HPDE6-E6E7 (cell line): ENCODE measurements at regions not wholly inside any gene's neighbourhood (a gene's known extent, or its start where the extent isn't known, plus 50 kb on each side); places are given as distances from the start of the nearest gene placed in this dataset.

Experiments used
- DNase-seq: peaks from one replicate; pipeline ENCODE4 v3.0.0; 2011; ENCODE audit warnings: missing footprints; ENCODE audit errors: extremely low spot score

DNA sequence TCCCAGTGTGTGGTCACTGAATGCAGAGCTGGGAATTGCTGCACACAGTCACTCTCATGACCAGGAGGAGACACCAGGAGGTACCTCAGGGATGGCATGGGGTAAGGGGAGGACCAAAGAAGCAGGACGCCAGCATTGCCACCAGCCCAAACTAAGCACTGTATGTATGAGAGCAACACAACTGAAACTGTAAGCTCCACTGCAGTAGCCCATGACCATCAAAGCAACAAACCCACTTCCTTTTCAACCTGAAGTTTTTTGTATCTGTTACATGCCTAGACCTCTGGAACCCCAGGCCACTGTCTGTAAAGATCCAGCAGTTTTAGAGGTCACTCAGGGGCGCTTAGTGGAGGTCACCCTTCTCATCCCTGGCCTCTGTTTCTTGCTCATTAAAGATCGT, 164.3 kb downstream of the SETD4 start:
- DNase-seq = no peak

DNA sequence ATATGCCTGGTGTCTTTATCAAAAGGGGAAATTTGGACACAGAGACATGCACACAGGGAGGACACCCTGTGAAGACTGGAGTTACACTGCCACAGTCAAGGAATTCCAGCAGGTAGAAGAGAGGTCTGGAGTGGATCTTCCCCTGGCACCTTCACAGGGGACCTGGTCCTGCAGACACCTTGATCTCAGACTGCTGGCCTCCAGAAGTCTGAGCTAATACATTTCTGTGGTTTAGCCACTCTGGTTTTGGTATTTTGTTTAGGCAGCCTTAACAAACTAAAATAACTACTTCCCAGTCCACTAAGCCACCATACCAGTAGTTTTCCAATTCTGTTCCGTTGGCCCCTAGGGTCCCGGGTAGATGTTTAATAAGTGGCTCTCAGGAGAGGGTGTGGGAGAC, 164.7 kb downstream of the SETD4 start:
- no peak for DNase-seq

DNA sequence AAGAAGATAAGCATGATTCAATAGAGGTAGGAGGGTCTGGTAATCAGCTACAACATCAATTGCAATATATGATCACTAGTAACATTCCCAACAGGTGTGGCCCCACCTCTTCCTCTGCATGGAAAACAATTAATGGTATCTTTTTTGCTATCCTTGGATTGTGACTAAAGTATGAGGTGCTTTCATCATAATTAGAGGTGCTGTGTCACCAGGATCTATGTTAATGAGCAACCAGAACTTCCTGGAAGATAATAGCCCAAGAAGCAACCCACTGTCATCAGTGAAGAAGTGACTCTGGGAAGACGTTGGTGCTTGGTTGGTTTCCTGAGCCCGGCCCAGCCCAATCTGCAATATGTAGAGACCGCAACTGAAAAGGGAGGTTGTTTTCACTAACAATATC, 167.2 kb downstream of the SETD4 start:
- no peak for DNase-seq

DNA sequence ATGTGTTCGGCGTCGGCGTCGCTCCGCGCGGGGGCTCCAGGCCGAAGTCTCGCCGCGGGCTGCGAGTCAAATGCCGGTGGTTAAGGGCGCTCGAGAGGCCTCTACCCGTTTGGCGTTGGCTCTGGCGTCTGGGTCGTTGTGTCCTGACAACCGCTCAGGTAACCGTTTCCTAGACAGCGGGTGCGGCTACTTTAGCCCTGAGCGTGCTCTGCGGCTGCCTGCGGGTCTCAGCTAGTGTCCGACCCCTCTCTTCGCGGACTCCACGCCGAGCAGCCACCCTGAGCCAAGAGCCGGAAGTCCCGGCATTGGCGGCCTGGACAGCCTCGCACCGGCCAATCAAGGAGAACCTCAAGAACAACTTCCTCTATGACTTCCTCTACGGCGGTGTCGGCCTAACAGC, 173.4 kb downstream of the SETD4 start:
- DNase-seq = no peak

DNA sequence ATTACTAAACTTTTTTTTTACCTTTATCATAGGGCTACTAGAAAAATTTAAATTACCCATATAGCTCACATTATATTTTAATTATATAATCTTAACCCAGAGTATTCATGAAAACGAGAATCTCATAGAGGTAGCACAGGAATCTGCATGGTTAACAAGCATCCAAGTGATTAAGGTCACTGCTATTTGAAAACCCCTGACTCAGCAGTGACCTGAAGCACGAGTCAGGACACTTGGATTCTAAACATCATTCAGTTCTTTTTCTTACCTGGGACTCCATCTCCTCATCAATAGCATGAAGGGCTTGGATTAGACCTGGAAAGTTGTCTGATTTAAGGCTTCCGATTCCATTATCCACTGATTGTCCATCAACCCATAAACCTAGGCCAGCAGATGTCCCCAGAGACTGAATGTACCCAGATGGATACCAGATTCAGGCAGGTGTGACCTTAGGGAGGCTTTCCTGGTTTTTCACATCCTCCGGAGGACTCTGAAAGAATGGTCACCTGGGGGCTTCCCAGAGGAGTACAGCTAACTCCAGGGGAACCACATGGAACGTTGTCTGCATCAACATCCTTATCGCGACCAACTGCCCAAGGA, 174.3 kb downstream of the SETD4 start:
- no peak for DNase-seq

DNA sequence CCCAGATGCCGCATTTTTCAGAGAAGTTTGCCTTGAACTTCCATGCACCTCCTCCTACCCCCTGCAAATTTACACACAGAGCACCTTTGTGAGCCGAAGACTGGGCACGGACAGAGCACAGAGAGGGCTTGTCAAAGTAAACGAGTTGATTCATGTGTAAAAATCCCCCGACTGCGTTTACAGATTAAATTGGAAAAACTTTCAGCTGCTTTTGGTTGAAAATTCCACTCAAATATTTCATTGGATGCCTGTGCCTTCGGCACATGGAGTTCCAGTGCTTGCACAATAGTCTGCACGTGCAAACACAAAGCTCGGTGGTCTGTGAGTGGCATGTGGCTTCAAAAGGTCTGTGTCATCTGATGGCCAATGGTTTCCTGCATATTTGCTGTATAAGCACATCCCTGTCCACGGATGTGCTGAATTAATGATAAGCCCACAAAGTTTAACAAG, 177.5 kb downstream of the SETD4 start:
- no peak for DNase-seq

DNA sequence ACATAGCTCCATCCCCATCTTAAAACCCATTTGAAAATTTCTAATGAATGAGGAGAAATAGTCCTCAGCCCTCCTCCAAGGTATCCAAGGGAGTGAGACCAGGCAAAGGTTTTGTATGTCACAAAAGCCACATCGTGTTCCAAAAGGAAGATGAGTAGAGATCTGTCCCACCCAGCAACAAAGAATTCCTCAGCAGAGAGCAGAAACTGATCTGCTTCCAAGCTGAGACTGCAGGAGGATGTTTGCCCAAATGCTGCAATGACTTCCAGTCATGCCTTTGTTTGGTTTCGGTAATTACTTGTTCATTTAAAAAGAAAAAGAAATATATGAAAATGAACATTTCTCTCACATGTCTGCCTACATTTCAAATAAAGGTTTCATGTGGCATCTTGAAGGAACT, 186.9 kb downstream of the SETD4 start:
- no peak for DNase-seq

DNA sequence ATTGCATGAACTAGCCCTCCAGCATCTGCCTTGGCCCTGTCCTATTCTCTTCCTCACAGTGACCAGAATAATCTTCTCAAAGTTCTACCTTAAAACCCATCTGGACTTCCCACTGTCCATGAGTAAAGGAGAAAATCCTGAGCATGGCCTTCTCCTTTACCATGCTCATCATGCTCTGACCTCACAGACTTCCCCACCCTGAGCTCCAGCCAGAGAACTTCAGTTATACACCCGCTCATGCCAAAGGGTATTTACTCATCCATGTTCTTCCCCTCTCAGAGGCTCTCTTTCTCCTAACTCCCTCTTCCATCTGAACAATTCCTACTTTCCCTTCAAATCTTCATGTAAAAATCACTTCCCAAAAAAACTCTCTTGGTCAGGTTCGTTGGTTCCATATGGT, 188.4 kb downstream of the SETD4 start:
- no peak for DNase-seq

DNA sequence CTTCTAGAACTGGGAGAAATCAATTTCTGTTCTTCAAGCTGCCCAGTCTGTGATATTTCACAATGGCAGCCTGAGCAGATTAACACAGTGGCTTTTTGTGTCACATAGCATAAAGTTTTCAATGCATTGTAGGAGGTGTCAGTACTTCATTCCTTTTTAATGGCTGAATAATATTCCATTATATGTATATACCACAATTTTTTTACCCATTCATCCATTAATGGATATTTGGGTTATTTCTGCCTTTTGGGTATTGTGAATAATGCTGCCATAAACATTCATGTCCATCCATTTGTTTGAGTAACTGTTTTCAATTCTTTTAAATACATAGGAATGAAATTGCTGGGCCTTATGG, 191.5 kb downstream of the SETD4 start:
- DNase-seq = no peak

DNA sequence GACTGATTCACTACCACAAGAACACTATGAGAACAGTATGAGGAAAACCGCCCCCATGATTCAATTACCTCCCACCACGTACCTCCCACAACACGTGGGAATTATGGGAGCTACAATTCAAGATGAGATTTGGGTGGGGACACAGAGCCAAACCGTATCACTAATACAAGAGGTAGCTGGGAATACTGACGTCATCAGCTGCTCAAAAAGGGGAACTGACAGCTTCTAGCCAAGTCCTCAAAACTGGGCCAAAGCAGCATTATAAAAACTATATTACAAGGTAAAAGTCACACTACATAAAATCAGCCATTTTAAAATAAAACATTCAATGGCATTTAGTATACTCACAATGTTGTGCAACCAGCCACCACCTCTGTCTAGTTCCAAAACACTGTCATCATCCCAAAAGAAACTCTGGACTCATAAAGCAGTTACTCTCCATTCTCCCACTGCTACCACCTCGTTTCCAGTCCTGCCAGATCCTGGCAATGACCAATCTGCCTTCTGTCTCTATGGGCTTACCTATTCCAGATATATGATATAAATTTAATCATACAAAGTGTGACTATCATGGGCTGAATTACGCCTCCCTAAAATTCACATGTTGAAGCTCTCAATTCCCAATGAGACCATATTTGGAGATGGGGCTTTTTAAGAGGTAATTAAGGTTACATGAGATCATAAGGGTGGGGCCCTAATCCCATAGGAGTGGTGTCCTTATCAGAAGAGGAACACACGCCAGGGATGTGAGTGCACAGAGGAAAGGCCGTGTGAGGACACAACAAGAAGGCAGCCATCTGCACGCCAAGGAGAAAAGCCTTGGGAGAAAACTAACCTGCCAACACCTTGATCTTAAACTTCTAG, 192.1 kb downstream of the SETD4 start:
- DNase-seq = no peak

DNA sequence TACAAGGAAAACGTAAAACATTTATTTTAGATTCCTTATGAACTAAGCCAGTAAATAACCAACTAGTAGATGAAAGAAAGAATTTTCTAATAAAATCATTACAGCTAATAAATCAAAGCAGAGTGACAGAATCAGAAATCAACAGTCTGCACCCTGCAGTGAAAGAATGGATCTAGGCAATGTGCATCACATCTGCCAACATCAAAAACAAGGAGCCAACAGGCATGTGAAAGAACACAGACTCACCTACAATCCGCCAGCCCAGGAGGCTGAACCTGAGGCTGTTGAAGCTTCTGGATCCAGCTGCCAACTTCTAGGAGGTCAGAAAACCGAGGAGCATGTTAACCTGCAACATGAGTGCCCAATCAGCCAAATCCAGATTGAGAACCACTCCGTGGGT, 196.3 kb downstream of the SETD4 start:
- DNase-seq = no peak

DNA sequence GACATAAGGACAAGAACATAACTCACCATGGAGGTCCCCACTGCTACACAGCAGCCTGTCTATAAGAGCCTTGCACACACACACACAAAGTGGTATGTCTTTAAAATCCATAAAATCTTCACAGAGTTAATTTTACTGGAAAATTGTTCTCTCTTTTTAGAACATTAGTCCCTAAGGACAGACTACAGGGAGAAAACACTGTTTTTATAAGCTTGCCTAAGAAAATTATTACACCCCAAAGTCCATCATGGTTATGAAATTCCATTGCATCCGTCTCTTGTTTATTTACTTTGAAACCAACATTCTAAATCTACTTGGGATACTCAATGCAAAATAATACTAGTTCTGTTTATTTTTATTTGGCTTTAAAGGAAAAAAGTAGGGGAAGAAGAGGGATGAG, 197.4 kb downstream of the SETD4 start:
- DNase-seq = no peak

DNA sequence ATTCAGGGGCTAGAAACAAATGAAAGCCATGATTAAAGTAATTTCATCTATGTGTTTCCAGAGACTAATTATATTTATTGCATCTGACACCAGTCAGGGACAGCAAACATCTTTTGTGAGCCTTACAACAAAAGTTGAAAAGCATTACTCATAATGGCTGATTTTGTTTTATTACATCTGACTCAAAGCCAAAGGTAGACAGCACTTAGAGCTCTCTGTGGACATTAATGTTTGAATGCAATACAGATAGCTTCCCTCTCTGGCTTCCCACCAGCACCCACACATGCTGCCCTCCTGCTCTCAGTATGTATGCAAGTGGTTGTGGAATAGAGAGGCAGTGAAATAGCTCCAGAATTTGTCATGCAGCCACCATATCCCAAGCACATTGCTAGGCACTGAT, 198.7 kb downstream of the SETD4 start:
- DNase-seq = no peak

DNA sequence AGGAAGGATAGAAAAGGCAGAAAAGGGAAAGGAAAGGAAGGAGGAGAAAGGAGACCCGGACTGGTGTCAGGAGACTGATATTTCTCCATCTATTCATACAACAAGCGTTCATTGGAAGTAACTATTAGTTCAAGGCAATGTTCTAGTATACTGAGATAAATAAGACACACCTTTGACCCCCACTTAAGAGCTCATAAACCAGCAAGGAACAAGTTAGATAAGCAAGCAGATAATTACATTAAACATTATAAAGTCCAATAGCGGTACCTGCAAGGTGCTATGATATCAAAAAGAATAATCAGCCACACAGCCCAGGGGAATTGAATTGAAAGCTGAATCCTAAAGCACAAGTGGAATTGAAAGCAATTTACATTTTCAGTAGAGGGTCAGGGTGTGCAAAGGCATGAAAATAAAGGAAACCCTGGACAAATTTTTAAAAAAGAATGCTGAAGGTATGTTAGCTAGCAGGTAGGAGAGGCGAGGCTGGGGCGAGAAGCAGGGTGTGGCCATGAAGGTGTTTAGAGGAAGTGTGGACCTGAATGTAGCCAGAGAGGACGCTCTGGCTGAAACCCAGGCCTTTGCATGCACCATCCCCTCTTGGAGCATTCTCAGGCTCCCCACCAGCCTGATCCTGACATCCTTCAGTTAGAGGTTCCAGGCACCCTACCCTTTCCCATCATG, 200.0 kb downstream of the SETD4 start:
- DNase-seq = no peak

DNA sequence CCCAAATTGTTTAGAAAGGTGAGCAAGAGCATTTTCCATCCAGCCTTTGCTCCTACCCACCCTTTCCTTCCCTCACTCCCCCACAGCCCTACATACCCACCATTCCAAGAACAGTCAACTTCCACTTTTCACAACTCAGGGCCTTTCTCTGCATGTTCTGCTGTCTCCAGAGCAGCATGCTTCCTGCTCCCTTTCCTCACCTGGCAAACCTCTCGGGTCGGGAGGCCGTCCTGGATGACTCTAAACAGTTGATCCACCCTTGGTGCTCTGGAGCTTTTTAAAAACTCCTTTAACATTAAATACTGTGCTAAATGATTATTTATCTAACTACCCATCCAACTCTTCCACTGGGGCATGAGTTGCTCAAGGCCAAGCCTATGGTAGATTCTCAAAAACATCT, 200.6 kb downstream of the SETD4 start:
- no peak for DNase-seq

DNA sequence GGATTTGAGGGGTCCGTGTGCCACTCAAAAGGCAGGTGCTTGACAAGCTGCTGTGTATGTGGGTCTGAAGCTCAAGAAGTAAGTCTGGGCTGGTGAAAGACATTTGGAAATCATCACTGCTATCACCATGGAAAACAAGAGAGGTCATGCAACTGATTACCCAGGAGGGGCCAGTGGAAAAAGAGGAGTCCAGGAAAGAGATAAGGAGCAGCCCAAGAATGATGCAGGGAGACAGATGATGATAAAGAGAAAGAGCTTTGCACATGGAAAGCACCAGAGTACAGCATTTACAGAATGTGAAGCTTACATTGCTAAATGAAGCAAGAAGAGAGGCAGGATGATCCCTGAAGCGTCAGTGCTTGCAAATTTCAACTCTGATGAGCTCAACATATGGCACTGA, 203.2 kb downstream of the SETD4 start:
- no peak for DNase-seq

DNA sequence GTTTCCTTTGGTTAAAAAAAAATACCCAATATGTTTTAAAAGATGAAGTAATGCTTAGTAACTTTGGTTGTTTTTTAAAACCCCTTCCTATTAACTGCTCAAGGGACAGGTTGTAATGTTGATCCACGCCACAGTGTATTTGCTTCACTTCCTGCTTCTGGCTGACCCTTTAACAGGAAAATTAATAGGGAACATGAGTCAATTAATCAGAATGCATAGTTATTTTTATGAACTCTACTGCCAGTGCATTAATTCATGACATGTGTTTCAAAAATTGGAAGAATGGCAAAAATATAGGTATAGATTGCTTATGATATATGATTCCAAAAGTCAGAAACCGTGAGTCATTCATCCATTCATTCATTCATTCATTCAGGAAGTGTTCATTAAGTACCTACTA, 204.8 kb downstream of the SETD4 start:
- no peak for DNase-seq

DNA sequence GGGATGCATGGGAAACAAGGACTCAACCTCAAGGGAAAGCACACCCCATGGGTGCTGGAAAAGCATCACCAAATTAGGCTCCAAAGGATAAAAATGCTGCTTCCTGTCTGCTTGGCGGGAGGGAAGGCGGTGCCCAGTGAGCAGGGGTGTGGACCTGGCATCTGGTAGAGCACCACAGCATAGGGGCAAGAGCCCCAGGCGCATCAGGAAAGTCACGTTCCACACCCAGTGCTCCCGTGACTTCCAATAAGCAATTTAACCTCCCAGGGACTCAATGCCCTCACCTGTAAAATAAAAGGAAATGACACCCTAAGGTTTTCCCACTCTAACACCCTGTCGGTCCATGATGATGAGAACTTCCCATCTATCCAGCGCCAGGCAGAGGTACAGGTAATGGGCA, 206.0 kb downstream of the SETD4 start:
- DNase-seq = no peak

DNA sequence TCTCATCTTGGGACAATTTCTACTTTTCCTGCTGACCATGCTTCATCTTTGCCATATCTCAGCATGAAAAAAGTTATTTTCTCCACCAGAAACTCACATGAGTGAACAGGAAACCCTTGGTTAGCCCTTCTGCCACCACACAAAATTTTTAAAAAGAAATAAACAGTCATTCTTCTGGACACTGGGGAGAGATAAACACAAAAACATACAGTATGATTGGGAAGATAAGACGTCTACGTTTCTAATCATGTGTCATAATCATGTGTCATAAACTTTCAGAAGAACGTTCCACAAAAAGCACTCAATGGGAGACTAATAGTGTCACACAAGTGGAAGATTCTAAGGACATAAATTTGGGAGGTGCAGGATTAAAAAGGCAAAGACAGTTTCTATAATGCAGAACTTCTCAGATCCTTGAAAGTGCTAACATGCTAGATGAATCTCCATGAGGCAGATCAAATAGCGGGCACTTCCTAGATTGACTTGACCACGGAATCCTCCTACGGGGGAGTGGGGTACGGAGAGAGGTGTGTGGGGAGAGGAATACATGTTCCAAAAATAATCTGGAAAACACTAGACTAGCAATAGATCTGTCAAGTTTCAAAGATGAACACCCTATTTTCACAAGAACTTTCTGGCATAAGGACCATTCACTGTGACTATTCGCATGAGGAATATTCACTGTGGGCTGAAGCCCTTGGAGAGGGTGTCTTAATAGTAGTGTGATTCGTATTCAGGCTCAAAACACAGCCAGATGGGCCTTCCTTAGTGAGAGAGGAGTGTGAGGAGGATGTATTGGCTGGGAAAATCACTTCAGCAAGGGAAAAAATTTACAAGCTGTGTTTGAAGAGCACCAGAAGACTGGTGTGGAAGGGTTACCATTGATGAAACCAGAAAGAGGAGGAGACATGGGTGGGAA, 206.7 kb downstream of the SETD4 start:
- no peak for DNase-seq

DNA sequence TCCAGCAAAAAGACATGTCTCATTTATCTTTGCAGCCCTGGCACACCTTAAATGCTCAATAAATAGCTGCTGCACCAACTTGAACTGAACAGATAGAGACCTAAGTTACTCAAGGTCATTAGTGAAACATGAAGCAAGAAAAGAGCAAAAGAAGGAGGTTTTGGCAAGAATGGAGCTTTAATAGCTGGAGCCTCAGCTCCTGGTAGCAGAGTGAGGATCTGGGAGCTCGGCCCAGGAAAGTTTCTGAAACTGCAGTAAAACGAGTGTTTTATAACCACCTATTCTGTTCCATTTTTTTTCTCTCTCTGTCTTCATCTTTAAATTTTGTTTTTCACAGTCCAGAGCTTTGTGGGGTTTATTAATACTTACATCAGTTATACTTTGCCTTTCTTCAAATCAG, 207.5 kb downstream of the SETD4 start:
- no peak for DNase-seq

DNA sequence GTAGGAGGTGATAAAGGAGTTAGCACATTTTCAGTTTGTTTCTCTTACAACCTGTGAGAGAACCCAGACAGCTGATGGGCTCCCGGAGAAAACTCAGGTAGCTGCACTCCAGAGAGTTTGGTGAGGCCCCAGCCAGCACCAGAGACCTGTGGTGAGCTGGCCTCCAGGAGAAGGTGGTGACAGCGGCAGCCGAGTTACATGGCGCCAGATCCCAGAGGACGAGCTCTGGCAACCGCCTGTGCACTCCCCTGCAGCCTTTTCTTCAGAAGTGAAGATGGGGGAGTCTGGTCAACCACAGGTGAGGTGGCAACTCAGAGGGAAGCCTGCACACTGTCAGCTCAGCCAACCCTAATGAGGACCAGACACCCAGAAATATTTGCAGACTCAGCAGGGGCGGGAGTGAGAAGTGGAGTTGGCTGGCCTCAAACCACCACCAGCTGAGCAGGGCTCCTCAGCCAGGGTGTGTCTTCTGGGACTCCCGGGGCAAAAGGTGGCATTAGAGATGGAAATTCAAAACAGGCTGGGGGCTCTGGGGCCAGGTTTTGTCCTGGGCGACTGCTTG, 209.7 kb downstream of the SETD4 start:
- no peak for DNase-seq

DNA sequence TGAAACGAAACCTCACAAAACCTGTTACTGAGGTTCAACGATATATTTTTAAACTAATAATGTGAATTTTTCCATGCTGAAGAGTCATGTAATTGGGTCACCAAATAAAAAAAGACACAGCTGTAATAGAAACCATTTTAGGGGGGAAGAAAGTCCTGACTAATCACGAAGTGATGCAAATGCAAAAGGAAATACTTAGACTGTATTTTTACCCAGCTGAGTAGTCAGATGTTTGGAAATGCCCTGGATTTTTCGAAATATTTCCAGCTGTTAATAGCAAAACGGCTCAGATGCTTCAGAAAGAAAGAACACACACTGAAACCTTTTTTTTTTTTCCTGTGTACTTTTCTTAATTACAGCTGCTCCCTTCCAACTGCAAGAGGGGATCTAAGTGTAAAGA, 210.3 kb downstream of the SETD4 start:
- DNase-seq = no peak
